Mammary epithelial cell (primary cell): ENCODE measurements at regions not wholly inside any gene's neighbourhood (a gene's known extent, or its start where the extent isn't known, plus 50 kb on each side); places are given as distances from the start of the nearest gene placed in this dataset.

Experiments
- CTCF ChIP-seq, 2 donors: IDR thresholded peaks in 1 of 2; conservative IDR thresholded peaks in 1 of 2; 2 replicates each; pipeline ENCODE4 v1.5.1; 2011 to 2012; ENCODE audit warnings: inconsistent platforms in 2 of 2, low read length in 2 of 2, mild to moderate bottlenecking in 2 of 2, control low read depth in 1 of 2, low read depth in 1 of 2; ENCODE audit not compliant: insufficient read depth in 1 of 2; ENCODE audit errors: extremely low read depth in 1 of 2
- EZH2 ChIP-seq: IDR thresholded peaks from 2 replicates; pipeline ENCODE4 v1.6.1; 2012; ENCODE audit warnings: low read length, inconsistent platforms, borderline replicate concordance

GRCh38 chr11:70805243-70805642, 406.9 kb downstream of the CTTN start:
- TF ChIP-seq CTCF (conservative IDR thresholded peaks at IDR 0.05 in 1 of 2, IDR thresholded peaks at IDR 0.05 in 1 of 2; ENCODE audit: extremely low read depth in 1 of 2, insufficient read depth in 1 of 2, low read depth in 1 of 2, low read length in 2 of 2) (no peak), EZH2 (no peak)
